ENCODE measurements at regions not wholly inside any gene's neighbourhood (a gene's known extent, or its start where the extent isn't known, plus 50 kb on each side); places are given as distances from the start of the nearest gene placed in this dataset.

DNA sequence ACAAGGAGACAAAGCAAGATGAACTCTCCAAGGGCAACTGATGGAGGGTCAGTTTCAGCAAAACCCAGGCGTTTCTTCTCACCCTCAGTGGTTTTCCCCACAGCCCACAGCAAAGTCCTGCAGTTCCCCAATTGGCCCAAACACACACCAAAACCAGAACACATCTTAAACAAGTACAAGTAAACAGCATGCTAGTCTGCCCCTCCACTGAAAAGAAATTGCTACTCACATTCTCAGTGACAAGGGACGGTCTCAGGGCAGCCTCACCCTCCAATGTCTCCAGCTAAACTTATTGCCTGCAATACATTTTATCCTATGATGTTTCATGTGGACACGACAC, 300.6 kb upstream of the IRX3 start:
- CTCF ChIA-PET, result no interaction called here
- DNase-seq (no peak), ATAC-seq (no peak)
- Mint-ChIP-seq H3K9me3 (no peaks in the 10 kb centered on the region), H3K27ac (no peak overlapping the region), H3K27me3 (peaks cover 19% of the 10 kb centered on the region), H3K4me3 (no peak overlapping the region), H3K36me3 (ENCODE audit: low read depth) (no peaks in the 10 kb centered on the region), H3K4me1 (ENCODE audit: low read depth) (no peaks in the 10 kb centered on the region)
- POLR2A ChIA-PET, result no interaction called here
- intact Hi-C loops (cut with micrococcal nuclease), result no loop called here
- TF ChIP-seq, protein P1, sequence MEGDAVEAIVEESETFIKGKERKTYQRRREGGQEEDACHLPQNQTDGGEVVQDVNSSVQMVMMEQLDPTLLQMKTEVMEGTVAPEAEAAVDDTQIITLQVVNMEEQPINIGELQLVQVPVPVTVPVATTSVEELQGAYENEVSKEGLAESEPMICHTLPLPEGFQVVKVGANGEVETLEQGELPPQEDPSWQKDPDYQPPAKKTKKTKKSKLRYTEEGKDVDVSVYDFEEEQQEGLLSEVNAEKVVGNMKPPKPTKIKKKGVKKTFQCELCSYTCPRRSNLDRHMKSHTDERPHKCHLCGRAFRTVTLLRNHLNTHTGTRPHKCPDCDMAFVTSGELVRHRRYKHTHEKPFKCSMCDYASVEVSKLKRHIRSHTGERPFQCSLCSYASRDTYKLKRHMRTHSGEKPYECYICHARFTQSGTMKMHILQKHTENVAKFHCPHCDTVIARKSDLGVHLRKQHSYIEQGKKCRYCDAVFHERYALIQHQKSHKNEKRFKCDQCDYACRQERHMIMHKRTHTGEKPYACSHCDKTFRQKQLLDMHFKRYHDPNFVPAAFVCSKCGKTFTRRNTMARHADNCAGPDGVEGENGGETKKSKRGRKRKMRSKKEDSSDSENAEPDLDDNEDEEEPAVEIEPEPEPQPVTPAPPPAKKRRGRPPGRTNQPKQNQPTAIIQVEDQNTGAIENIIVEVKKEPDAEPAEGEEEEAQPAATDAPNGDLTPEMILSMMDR (IDR thresholded peaks at IDR 0.05), result no peak

- Mint-ChIP-seq H3K4me3 (no peak overlapping the region), H3K27me3 (peaks cover 19% of the 10 kb centered on the region), H3K9me3 (no peaks in the 10 kb centered on the region), H3K4me1 (ENCODE audit: low read depth) (no peaks in the 10 kb centered on the region), H3K27ac (no peak overlapping the region), H3K36me3 (ENCODE audit: low read depth) (no peaks in the 10 kb centered on the region)
- no peak for DNase-seq
- ATAC-seq, result no peak
- POLR2A ChIA-PET, result no interaction called here
- intact Hi-C loops (cut with micrococcal nuclease), result no loop called here
- TF ChIP-seq, protein P1 (IDR thresholded peaks at IDR 0.05), result no peak
- CTCF ChIA-PET, result no interaction called here
These were observed 300.0 kb upstream of the IRX3 start for GRCh38 chr16:54586474-54587175.

DNA sequence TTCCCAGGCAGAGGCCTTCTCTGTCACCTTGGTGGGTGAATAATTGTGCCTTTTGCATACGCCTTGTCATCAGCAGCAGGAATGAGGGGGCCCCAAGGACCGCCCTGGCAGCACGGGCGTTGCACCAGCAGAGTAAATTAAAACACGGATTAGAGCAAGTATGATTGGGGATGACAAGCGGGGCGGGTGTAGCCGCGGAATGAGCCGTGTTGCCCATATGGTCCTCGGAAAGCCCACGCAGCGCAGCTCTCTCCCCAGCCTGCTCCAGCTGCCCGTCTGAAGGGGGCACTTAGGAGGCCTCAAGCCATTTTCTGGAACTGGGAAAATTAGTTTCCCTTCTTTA, 299.4 kb upstream of the IRX3 start:
- no peak for ATAC-seq
- TF ChIP-seq, protein P1 (IDR thresholded peaks at IDR 0.05), result no peak

DNA sequence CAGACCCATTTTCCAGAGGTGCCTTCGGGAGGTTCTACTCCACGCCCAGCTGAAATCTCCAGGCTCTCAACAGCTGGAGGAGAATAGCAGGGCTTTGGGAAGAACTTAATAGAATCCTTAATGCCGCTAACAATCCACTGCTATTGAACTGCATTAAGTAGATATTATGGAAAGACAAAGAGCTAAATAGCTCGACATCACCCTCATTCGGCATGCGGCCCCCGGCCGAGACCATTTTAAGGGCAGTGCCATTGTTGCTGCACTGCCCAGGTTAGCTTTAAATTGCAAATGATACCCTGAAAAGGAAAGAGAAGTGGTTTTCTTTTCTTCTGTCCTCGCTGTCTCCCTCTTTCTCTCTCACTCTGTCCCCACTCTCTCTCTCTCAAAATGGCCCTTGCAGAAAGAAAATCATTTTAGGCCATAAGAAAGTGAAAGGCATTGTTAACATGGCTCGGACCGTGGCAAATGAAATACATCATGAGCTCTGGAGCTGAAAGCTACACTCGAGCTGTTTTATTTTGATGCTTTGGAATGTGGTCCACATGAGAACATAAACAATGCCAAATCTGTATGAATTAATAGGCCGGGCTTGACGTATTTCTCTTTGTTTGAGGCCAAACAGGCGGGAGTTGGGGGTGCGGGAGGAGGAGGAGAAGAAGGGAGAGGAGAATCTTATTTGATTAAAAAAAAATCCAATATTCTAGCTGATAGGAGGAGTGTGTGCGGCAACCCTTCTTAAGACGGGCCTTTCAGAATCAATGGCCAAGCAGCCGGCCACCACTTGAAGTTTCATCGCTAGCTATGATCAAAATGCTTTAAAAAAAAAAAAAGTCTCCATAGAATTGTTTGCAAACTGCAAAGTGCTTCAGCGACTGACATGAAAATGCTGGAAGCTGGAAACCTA, 298.8 kb upstream of the IRX3 start:
- H3K27ac Mint-ChIP-seq, result no peak overlapping the region
- H3K27me3 Mint-ChIP-seq, result peaks cover 14% of the 10 kb centered on the region
- H3K9me3 Mint-ChIP-seq, result no peaks in the 10 kb centered on the region
- ChIA-PET CTCF (no interaction called here), POLR2A (no interaction called here)
- TF ChIP-seq, protein P1 (IDR thresholded peaks at IDR 0.05), result no peak
- intact Hi-C loops (cut with micrococcal nuclease), result no loop called here
- ATAC-seq, result no peak
- no peaks in the 10 kb centered on the region for H3K4me1 Mint-ChIP-seq (ENCODE audit: low read depth)
- H3K4me3 Mint-ChIP-seq, result no peak overlapping the region
- no peak for DNase-seq
- H3K36me3 Mint-ChIP-seq (ENCODE audit: low read depth), result no peaks in the 10 kb centered on the region

More for the DNA sequence above, 299.4 kb upstream of the IRX3 start:
- intact Hi-C loops (cut with micrococcal nuclease), result no loop called here
- CTCF ChIA-PET, result no interaction called here
- Mint-ChIP-seq H3K9me3 (no peaks in the 10 kb centered on the region), H3K27me3 (peaks cover 16% of the 10 kb centered on the region), H3K4me1 (ENCODE audit: low read depth) (no peaks in the 10 kb centered on the region), H3K27ac (no peak overlapping the region), H3K36me3 (ENCODE audit: low read depth) (no peaks in the 10 kb centered on the region), H3K4me3 (no peak overlapping the region)
- DNase-seq, result no peak
- POLR2A ChIA-PET, result no interaction called here

GRCh38 chr16:54584121-54584520, 297.5 kb upstream of the IRX3 start:
- Mint-ChIP-seq H3K9me3 (no peaks in the 10 kb centered on the region), H3K27ac (no peak overlapping the region), H3K36me3 (ENCODE audit: low read depth) (no peaks in the 10 kb centered on the region), H3K27me3 (peaks cover 14% of the 10 kb centered on the region), H3K4me1 (ENCODE audit: low read depth) (no peaks in the 10 kb centered on the region), H3K4me3 (no peak overlapping the region)
- TF ChIP-seq, protein P1 (IDR thresholded peaks at IDR 0.05), result no peak
- ATAC-seq (no peak), DNase-seq (no peak)
- intact Hi-C loops (cut with micrococcal nuclease), result no loop called here
- POLR2A ChIA-PET, result no interaction called here
- CTCF ChIA-PET, result no interaction called here
